ENCODE measurements at regions not wholly inside any gene's neighbourhood (a gene's known extent, or its start where the extent isn't known, plus 50 kb on each side); places are given as distances from the start of the nearest gene placed in this dataset.

GRCh38 chr6:98467091-98467490, 367.3 kb upstream of the POU3F2 start:
- Histone ChIP-seq H3K9me3 (ENCODE audit: low read depth) (no peaks in the 10 kb centered on the region), H3K4me1 (ENCODE audit: insufficient read depth) (no peaks in the 10 kb centered on the region), H3K36me3 (ENCODE audit: low read depth) (no peaks in the 10 kb centered on the region), H3K9me2 (ENCODE audit: insufficient read depth) (no peaks in the 10 kb centered on the region), H3K27ac (no peak overlapping the region), H3K4me2 (ENCODE audit: unreplicated experiment) (no peak overlapping the region), H3K79me2 (ENCODE audit: insufficient read depth) (no peaks in the 10 kb centered on the region), H3K27me3 (replicated peaks; ENCODE audit: insufficient read depth) (no peaks in the 10 kb centered on the region), H3K9ac (no peak overlapping the region), H4K20me1 (ENCODE audit: insufficient read depth) (no peaks in the 10 kb centered on the region), H2AFZ (no peak overlapping the region), H3K4me3 (no peak overlapping the region), H3F3A (ENCODE audit: insufficient read depth) (no peaks in the 10 kb centered on the region)
- 43 to 44% methylated on average over 2 of the region's 2 CpGs for whole genome bisulfite sequencing, 2 experiments (ENCODE audit: low coverage in 1 of 2, low lambda C conversion rate in 2 of 2, missing lambda C conversion rate in 2 of 2)
- TF ChIP-seq EZH2 (IDR thresholded peaks at IDR 0.05; ENCODE audit: insufficient read depth, poor library complexity, severe bottlenecking) (no peak), EZH2phosphoT487 (IDR thresholded peaks at IDR 0.05; ENCODE audit: insufficient read depth, low read depth) (no peak)
- in situ Hi-C loops (cut with MboI): no loop called here
- DNase-seq: no peak

- in situ Hi-C loops (cut with MboI): no loop called here
- H3K27me3 ChIP-seq (replicated peaks; ENCODE audit: insufficient read depth): no peaks in the 10 kb centered on the region
- no peak overlapping the region for H3K4me2 ChIP-seq (ENCODE audit: unreplicated experiment)
- H3K79me2 ChIP-seq (ENCODE audit: insufficient read depth): no peaks in the 10 kb centered on the region
- H3K36me3 ChIP-seq (ENCODE audit: low read depth): no peaks in the 10 kb centered on the region
- no peak overlapping the region for H3K27ac ChIP-seq
- no peak for TF ChIP-seq EZH2phosphoT487 (IDR thresholded peaks at IDR 0.05; ENCODE audit: insufficient read depth, low read depth)
- no peak for TF ChIP-seq EZH2 (IDR thresholded peaks at IDR 0.05; ENCODE audit: insufficient read depth, poor library complexity, severe bottlenecking)
- no peak for DNase-seq
- no peak overlapping the region for H3K9ac ChIP-seq
- no peaks in the 10 kb centered on the region for H3K4me1 ChIP-seq (ENCODE audit: insufficient read depth)
- 2 to 7% methylated on average over 3 of the region's 3 CpGs for WGBS, 2 experiments (ENCODE audit: low coverage in 1 of 2, low lambda C conversion rate in 2 of 2, missing lambda C conversion rate in 2 of 2)
- no peaks in the 10 kb centered on the region for H3F3A ChIP-seq (ENCODE audit: insufficient read depth)
- H4K20me1 ChIP-seq (ENCODE audit: insufficient read depth): no peaks in the 10 kb centered on the region
- H3K4me3 ChIP-seq: no peak overlapping the region
- no peaks in the 10 kb centered on the region for H3K9me3 ChIP-seq (ENCODE audit: low read depth)
- H3K9me2 ChIP-seq (ENCODE audit: insufficient read depth): no peaks in the 10 kb centered on the region
- no peak overlapping the region for H2AFZ ChIP-seq
Measured at GRCh38 chr6:98467902-98468301, 366.5 kb upstream of the POU3F2 start.

GRCh38 chr6:98469141-98469540, 365.2 kb upstream of the POU3F2 start:
- H3K4me1 ChIP-seq (ENCODE audit: insufficient read depth): no peaks in the 10 kb centered on the region
- in situ Hi-C loops (cut with MboI): no loop called here
- no peak overlapping the region for H3K27ac ChIP-seq
- no peaks in the 10 kb centered on the region for H3F3A ChIP-seq (ENCODE audit: insufficient read depth)
- no peaks in the 10 kb centered on the region for H3K36me3 ChIP-seq (ENCODE audit: low read depth)
- 14 to 18% methylated on average over 2 of the region's 2 CpGs for WGBS, 2 experiments (ENCODE audit: low coverage in 1 of 2, low lambda C conversion rate in 2 of 2, missing lambda C conversion rate in 2 of 2)
- no peak overlapping the region for H2AFZ ChIP-seq
- TF ChIP-seq EZH2phosphoT487 (IDR thresholded peaks at IDR 0.05; ENCODE audit: insufficient read depth, low read depth): no peak
- no peak for TF ChIP-seq EZH2 (IDR thresholded peaks at IDR 0.05; ENCODE audit: insufficient read depth, poor library complexity, severe bottlenecking)
- no peaks in the 10 kb centered on the region for H4K20me1 ChIP-seq (ENCODE audit: insufficient read depth)
- H3K9me2 ChIP-seq (ENCODE audit: insufficient read depth): no peaks in the 10 kb centered on the region
- H3K27me3 ChIP-seq (replicated peaks; ENCODE audit: insufficient read depth): no peaks in the 10 kb centered on the region
- no peaks in the 10 kb centered on the region for H3K79me2 ChIP-seq (ENCODE audit: insufficient read depth)
- no peak overlapping the region for H3K4me2 ChIP-seq (ENCODE audit: unreplicated experiment)
- H3K9ac ChIP-seq: no peak overlapping the region
- no peak for DNase-seq
- H3K4me3 ChIP-seq: no peak overlapping the region
- no peaks in the 10 kb centered on the region for H3K9me3 ChIP-seq (ENCODE audit: low read depth)

GRCh38 chr6:98470821-98471220, 363.6 kb upstream of the POU3F2 start:
- no peaks in the 10 kb centered on the region for H3K9me3 ChIP-seq (ENCODE audit: low read depth)
- H3K4me2 ChIP-seq (ENCODE audit: unreplicated experiment): no peak overlapping the region
- H3K4me3 ChIP-seq: no peak overlapping the region
- H3K4me1 ChIP-seq (ENCODE audit: insufficient read depth): no peaks in the 10 kb centered on the region
- no peak overlapping the region for H3K9ac ChIP-seq
- no peak for DNase-seq
- no peaks in the 10 kb centered on the region for H4K20me1 ChIP-seq (ENCODE audit: insufficient read depth)
- no peaks in the 10 kb centered on the region for H3F3A ChIP-seq (ENCODE audit: insufficient read depth)
- no peaks in the 10 kb centered on the region for H3K9me2 ChIP-seq (ENCODE audit: insufficient read depth)
- 31 to 33% methylated on average over 1 of the region's 1 CpG for WGBS, 2 experiments (ENCODE audit: low coverage in 1 of 2, low lambda C conversion rate in 2 of 2, missing lambda C conversion rate in 2 of 2)
- no peaks in the 10 kb centered on the region for H3K27me3 ChIP-seq (replicated peaks; ENCODE audit: insufficient read depth)
- in situ Hi-C loops (cut with MboI): no loop called here
- H2AFZ ChIP-seq: no peak overlapping the region
- TF ChIP-seq EZH2phosphoT487 (IDR thresholded peaks at IDR 0.05; ENCODE audit: insufficient read depth, low read depth): no peak
- no peak for TF ChIP-seq EZH2 (IDR thresholded peaks at IDR 0.05; ENCODE audit: insufficient read depth, poor library complexity, severe bottlenecking)
- no peaks in the 10 kb centered on the region for H3K36me3 ChIP-seq (ENCODE audit: low read depth)
- no peaks in the 10 kb centered on the region for H3K79me2 ChIP-seq (ENCODE audit: insufficient read depth)
- H3K27ac ChIP-seq: no peak overlapping the region

GRCh38 chr6:98471444-98471843, 362.9 kb upstream of the POU3F2 start:
- H3K4me1 ChIP-seq (ENCODE audit: insufficient read depth): no peaks in the 10 kb centered on the region
- no peaks in the 10 kb centered on the region for H3K9me3 ChIP-seq (ENCODE audit: low read depth)
- H3K36me3 ChIP-seq (ENCODE audit: low read depth): no peaks in the 10 kb centered on the region
- in situ Hi-C loops (cut with MboI): no loop called here
- no peaks in the 10 kb centered on the region for H3K27me3 ChIP-seq (replicated peaks; ENCODE audit: insufficient read depth)
- H3K79me2 ChIP-seq (ENCODE audit: insufficient read depth): no peaks in the 10 kb centered on the region
- H3K27ac ChIP-seq: no peak overlapping the region
- H3K9me2 ChIP-seq (ENCODE audit: insufficient read depth): no peaks in the 10 kb centered on the region
- no peaks in the 10 kb centered on the region for H3F3A ChIP-seq (ENCODE audit: insufficient read depth)
- no peak for TF ChIP-seq EZH2 (IDR thresholded peaks at IDR 0.05; ENCODE audit: insufficient read depth, poor library complexity, severe bottlenecking)
- no peak for TF ChIP-seq EZH2phosphoT487 (IDR thresholded peaks at IDR 0.05; ENCODE audit: insufficient read depth, low read depth)
- DNase-seq: no peak
- no peak overlapping the region for H2AFZ ChIP-seq
- H3K9ac ChIP-seq: no peak overlapping the region
- H3K4me3 ChIP-seq: no peak overlapping the region
- no peaks in the 10 kb centered on the region for H4K20me1 ChIP-seq (ENCODE audit: insufficient read depth)
- no peak overlapping the region for H3K4me2 ChIP-seq (ENCODE audit: unreplicated experiment)

Measured in GM23248 (cell line).